ENCODE measurements at regions not wholly inside any gene's neighbourhood (a gene's known extent, or its start where the extent isn't known, plus 50 kb on each side); places are given as distances from the start of the nearest gene placed in this dataset.

- Histone ChIP-seq H3K36me3 (no peaks in the 10 kb centered on the region), H3K27me3 (no peaks in the 10 kb centered on the region), H3K9me3 (peaks cover 0 to 17% (median 8%) of the 10 kb centered on the region in 3 donors), H3K4me1 (no peaks in the 10 kb centered on the region), H3K4me3 (no peak overlapping the region), H3K27ac (no peak overlapping the region)
- TF ChIP-seq POLR2A (IDR thresholded peaks at IDR 0.05): no peak
- no peak for TF ChIP-seq CTCF (IDR thresholded peaks at IDR 0.05)
- WGBS, 2 donors: 46 to 62% methylated on average over 2 of the region's 2 CpGs
- intact Hi-C loops (cut with DNase I): no loop called here
- DNase-seq: no peak
These were observed 86.3 kb downstream of the NUS1 start for GRCh38 chr6:117761610-117762009.

- DNase-seq: no peak
- H3K9me3 ChIP-seq: no peaks in the 10 kb centered on the region
- H3K27me3 ChIP-seq: no peaks in the 10 kb centered on the region
- H3K4me3 ChIP-seq: no peak overlapping the region
- no peaks in the 10 kb centered on the region for H3K36me3 ChIP-seq
- intact Hi-C loops (cut with DNase I): no loop called here
- no peak for TF ChIP-seq POLR2A (IDR thresholded peaks at IDR 0.05)
- TF ChIP-seq CTCF (IDR thresholded peaks at IDR 0.05): no peak
- H3K4me1 ChIP-seq: no peaks in the 10 kb centered on the region
- 51 to 80% methylated on average over 2 of the region's 2 CpGs for WGBS, 2 donors
- H3K27ac ChIP-seq: no peak overlapping the region
These were observed 96.1 kb downstream of the NUS1 start for GRCh38 chr6:117771403-117771802.

DNA sequence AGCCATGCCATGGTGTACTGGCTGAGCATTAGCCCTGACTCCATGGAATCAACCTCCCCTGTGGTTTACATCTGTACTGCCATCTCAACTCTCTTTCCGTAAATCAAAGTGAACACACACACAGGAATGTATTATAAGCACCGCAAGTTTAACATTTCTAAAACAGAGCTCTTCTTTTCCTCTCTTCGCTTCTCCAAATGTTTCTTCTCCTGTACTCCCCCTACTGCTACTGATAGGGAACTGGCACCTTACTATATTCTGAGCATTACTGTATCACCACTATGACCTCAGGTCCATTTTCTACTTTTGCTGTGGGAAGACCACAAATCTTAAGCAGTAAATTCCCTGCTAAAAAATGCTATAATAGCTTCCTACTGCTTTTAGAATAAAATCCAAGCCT is 101.2 kb downstream of the NUS1 start:
- H3K4me3 ChIP-seq: no peak overlapping the region
- 66 to 71% methylated on average over 3 of the region's 3 CpGs for WGBS, 2 donors
- H3K27ac ChIP-seq: no peak overlapping the region
- H3K27me3 ChIP-seq: no peaks in the 10 kb centered on the region
- H3K9me3 ChIP-seq: no peaks in the 10 kb centered on the region
- no peak for DNase-seq
- intact Hi-C loops (cut with DNase I): no loop called here
- TF ChIP-seq CTCF (IDR thresholded peaks at IDR 0.05): no peak
- no peak for TF ChIP-seq POLR2A (IDR thresholded peaks at IDR 0.05)
- no peaks in the 10 kb centered on the region for H3K4me1 ChIP-seq
- H3K36me3 ChIP-seq: no peaks in the 10 kb centered on the region

GRCh38 chr6:117781550-117781949 is 106.3 kb downstream of the NUS1 start:
- Histone ChIP-seq H3K4me1 (no peaks in the 10 kb centered on the region), H3K9me3 (no peaks in the 10 kb centered on the region), H3K27me3 (no peaks in the 10 kb centered on the region), H3K36me3 (no peaks in the 10 kb centered on the region), H3K27ac (no peak overlapping the region), H3K4me3 (no peak overlapping the region)
- 51 to 73% methylated on average over 3 of the region's 3 CpGs for WGBS, 2 donors
- TF ChIP-seq POLR2A (IDR thresholded peaks at IDR 0.05) (no peak), CTCF (IDR thresholded peaks at IDR 0.05) (no peak)
- no peak for DNase-seq
- intact Hi-C loops (cut with DNase I): no loop called here

DNA sequence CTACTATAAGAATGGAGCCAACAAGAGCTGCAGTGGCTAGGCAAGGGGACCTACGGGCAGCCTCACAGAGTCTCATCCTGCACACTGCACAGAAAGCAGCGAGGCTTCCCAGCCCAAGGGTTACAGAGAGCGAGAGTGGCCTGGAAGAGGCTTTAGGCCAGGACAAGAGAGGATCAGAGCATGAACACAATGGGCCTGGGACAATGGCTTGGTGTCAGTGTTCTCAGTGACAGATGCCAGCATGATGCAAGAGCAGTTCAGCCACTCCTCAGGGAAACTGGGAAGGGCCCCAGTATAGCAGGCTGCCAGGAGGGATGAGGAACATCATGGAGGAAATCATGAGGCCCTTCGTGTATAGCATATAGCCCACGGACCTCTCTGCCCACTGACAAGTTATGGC is 108.0 kb downstream of the NUS1 start:
- intact Hi-C loops (cut with DNase I): no loop called here
- Histone ChIP-seq H3K27ac (no peak overlapping the region), H3K9me3 (no peaks in the 10 kb centered on the region), H3K27me3 (no peaks in the 10 kb centered on the region), H3K4me3 (no peak overlapping the region), H3K36me3 (no peaks in the 10 kb centered on the region), H3K4me1 (no peaks in the 10 kb centered on the region)
- no peak for TF ChIP-seq POLR2A (IDR thresholded peaks at IDR 0.05)
- no peak for TF ChIP-seq CTCF (IDR thresholded peaks at IDR 0.05)
- DNase-seq: no peak
- 47 to 49% methylated on average over 3 to 5 of the region's 5 CpGs for WGBS, 2 donors
